Smooth muscle cell (in vitro differentiated cells): ENCODE measurements at regions not wholly inside any gene's neighbourhood (a gene's known extent, or its start where the extent isn't known, plus 50 kb on each side); places are given as distances from the start of the nearest gene placed in this dataset.

Experiments used
- DNase-seq: peaks from one replicate; lab custom pipeline; 2025; ENCODE audit not compliant: unreplicated experiment; lab: John Stamatoyannopoulos, UW
- H2AFZ ChIP-seq: fragments of 200-600 bp; sonication (generic); 2 replicates; pipeline ENCODE4 v1.6.0; 2016; ENCODE audit warnings: antibody characterized with exemption, low read depth, mild to moderate bottlenecking
- H3F3A ChIP-seq: fragments of 200-600 bp; sonication (generic); 2 replicates; pipeline ENCODE4 v1.6.0; 2017; ENCODE audit warnings: antibody characterized with exemption, low read depth
- H3K27ac ChIP-seq: fragments of 200-600 bp; sonication (generic); 2 replicates; pipeline ENCODE4 v1.5.1; 2016; ENCODE audit warnings: low read depth, mild to moderate bottlenecking
- H3K27me3 ChIP-seq: fragments of 200-600 bp; sonication (generic); 2 replicates; pipeline ENCODE4 v1.6.1; 2016; ENCODE audit warnings: low read depth, mild to moderate bottlenecking
- H3K36me3 ChIP-seq: fragments of 200-600 bp; sonication (generic); 2 replicates; pipeline ENCODE4 v1.5.1; 2016; ENCODE audit warnings: low read depth
- H3K4me1 ChIP-seq: fragments of 200-600 bp; sonication (generic); 2 replicates; pipeline ENCODE4 v1.5.1; 2016; ENCODE audit warnings: low read depth
- H3K4me2 ChIP-seq: fragments of 200-600 bp; sonication (generic); 2 replicates; pipeline ENCODE4 v1.6.0; 2016; ENCODE audit warnings: mild to moderate bottlenecking
- H3K4me3 ChIP-seq: fragments of 200-600 bp; sonication (generic); 2 replicates; pipeline ENCODE4 v1.5.1; 2016; ENCODE audit warnings: mild to moderate bottlenecking
- H3K79me2 ChIP-seq: fragments of 200-600 bp; sonication (generic); 2 replicates; pipeline ENCODE4 v1.6.0; 2016; ENCODE audit warnings: low read depth, mild to moderate bottlenecking
- H3K9ac ChIP-seq: fragments of 200-600 bp; sonication (generic); 2 replicates; pipeline ENCODE4 v1.6.0; 2016; ENCODE audit warnings: low read depth
- H3K9me3 ChIP-seq: fragments of 200-600 bp; sonication (generic); replicated peaks from 2 replicates; pipeline ENCODE4 v1.5.1; 2016; ENCODE audit warnings: low read depth
- H4K20me1 ChIP-seq: fragments of 200-600 bp; sonication (generic); 2 replicates; pipeline ENCODE4 v1.6.0; 2016; ENCODE audit warnings: low read depth
- CTCF ChIP-seq: fragments of 200-600 bp; sonication (generic); IDR thresholded peaks from 2 replicates; pipeline ENCODE4 v1.5.1; 2017; ENCODE audit warnings: borderline replicate concordance, mild to moderate bottlenecking, antibody characterized with exemption; ENCODE audit not compliant: insufficient read depth, poor library complexity, severe bottlenecking
- WGBS: methylation state at CpG from one replicate; pipeline ENCODE4 v1.1.7; 2016; ENCODE audit warnings: low lambda C conversion rate; 5-methylcytosine and 5-hydroxymethylcytosine counted together

GRCh38 chr20:11035211-11035610, 361.4 kb upstream of the JAG1 start:
- 46% methylated on average over 3 of the region's 3 CpGs for WGBS
- no peak overlapping the region for H3K4me2 ChIP-seq
- no peaks in the 10 kb centered on the region for H3F3A ChIP-seq
- H3K9ac ChIP-seq = no peak overlapping the region
- no peaks in the 10 kb centered on the region for H3K36me3 ChIP-seq
- TF ChIP-seq CTCF = no peak
- H3K27ac ChIP-seq = no peak overlapping the region
- H3K27me3 ChIP-seq = no peaks in the 10 kb centered on the region
- no peak overlapping the region for H3K4me3 ChIP-seq
- H3K9me3 ChIP-seq = peaks cover 3% of the 10 kb centered on the region
- no peaks in the 10 kb centered on the region for H4K20me1 ChIP-seq
- H3K4me1 ChIP-seq = no peaks in the 10 kb centered on the region
- DNase-seq = no peak
- H2AFZ ChIP-seq = no peak overlapping the region
- H3K79me2 ChIP-seq = no peaks in the 10 kb centered on the region

- 58% methylated on average over 1 of the region's 1 CpG for WGBS
- no peaks in the 10 kb centered on the region for H3K27me3 ChIP-seq
- H3K9me3 ChIP-seq = no peaks in the 10 kb centered on the region
- no peak for DNase-seq
- no peak overlapping the region for H3K9ac ChIP-seq
- no peak overlapping the region for H3K4me3 ChIP-seq
- H4K20me1 ChIP-seq = no peaks in the 10 kb centered on the region
- H3K36me3 ChIP-seq = no peaks in the 10 kb centered on the region
- no peak overlapping the region for H2AFZ ChIP-seq
- no peaks in the 10 kb centered on the region for H3F3A ChIP-seq
- no peak overlapping the region for H3K27ac ChIP-seq
- no peak overlapping the region for H3K4me2 ChIP-seq
- H3K4me1 ChIP-seq = no peaks in the 10 kb centered on the region
- no peak for TF ChIP-seq CTCF
- no peaks in the 10 kb centered on the region for H3K79me2 ChIP-seq
Observed at GRCh38 chr20:11041396-11041795, 367.6 kb upstream of the JAG1 start.

- no peak overlapping the region for H2AFZ ChIP-seq
- no peaks in the 10 kb centered on the region for H3K9me3 ChIP-seq
- H3K4me1 ChIP-seq = no peaks in the 10 kb centered on the region
- no peak overlapping the region for H3K27ac ChIP-seq
- no peak for DNase-seq
- H3K36me3 ChIP-seq = no peaks in the 10 kb centered on the region
- WGBS = 100% methylated on average over 2 of the region's 2 CpGs
- H3K27me3 ChIP-seq = no peaks in the 10 kb centered on the region
- no peaks in the 10 kb centered on the region for H3K79me2 ChIP-seq
- H4K20me1 ChIP-seq = no peaks in the 10 kb centered on the region
- no peak overlapping the region for H3K4me3 ChIP-seq
- no peak for TF ChIP-seq CTCF
- no peak overlapping the region for H3K9ac ChIP-seq
- H3K4me2 ChIP-seq = no peak overlapping the region
- no peaks in the 10 kb centered on the region for H3F3A ChIP-seq
Observed at GRCh38 chr20:11043001-11043400, 369.2 kb upstream of the JAG1 start.

GRCh38 chr20:11044561-11044960, 370.8 kb upstream of the JAG1 start:
- Histone ChIP-seq H3K4me2 (no peak overlapping the region), H3K9me3 (no peaks in the 10 kb centered on the region), H4K20me1 (no peaks in the 10 kb centered on the region), H3K27me3 (no peaks in the 10 kb centered on the region), H3K27ac (no peak overlapping the region), H3F3A (no peaks in the 10 kb centered on the region), H3K4me3 (no peak overlapping the region), H3K9ac (no peak overlapping the region), H3K36me3 (no peaks in the 10 kb centered on the region), H2AFZ (no peak overlapping the region), H3K79me2 (no peaks in the 10 kb centered on the region), H3K4me1 (no peaks in the 10 kb centered on the region)
- DNase-seq = no peak
- 54% methylated on average over 6 of the region's 6 CpGs for WGBS
- TF ChIP-seq CTCF = no peak
